ENCODE measurements at regions not wholly inside any gene's neighbourhood (a gene's known extent, or its start where the extent isn't known, plus 50 kb on each side); places are given as distances from the start of the nearest gene placed in this dataset.

DNA sequence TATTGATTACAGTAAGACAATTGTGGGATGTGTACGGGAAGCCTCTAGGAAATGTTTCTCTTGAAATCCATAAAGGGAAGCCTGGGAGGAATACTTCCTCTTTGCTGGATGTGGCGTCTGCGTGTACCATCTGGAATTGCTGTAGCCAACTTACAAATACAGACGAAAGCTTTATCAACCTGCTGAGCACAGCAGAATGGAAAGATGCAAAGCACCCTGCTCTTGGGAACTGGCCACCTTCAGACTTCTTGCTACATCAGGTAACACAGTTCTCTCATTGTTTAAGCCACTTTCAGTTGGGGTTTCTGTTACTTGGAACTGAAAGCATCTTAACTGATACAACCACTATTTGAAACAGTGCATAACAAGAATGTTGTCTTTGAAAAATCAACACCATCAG lies 213.8 kb downstream of the HRH4 start:
- Histone ChIP-seq H3K4me1 (ENCODE audit: control insufficient read depth, insufficient read depth, low read length) (no peaks in the 10 kb centered on the region), H3K4me3 (ENCODE audit: low read depth, low read length) (no peak overlapping the region), H3K36me3 (ENCODE audit: control insufficient read depth, insufficient read depth, low read length) (no peaks in the 10 kb centered on the region), H3K27ac (ENCODE audit: low read depth, low read length) (no peak overlapping the region), H3K9ac (ENCODE audit: low read depth, low read length) (no peak overlapping the region), H3K9me3 (ENCODE audit: control insufficient read depth, insufficient read depth, low read length) (no peaks in the 10 kb centered on the region), H3K27me3 (ENCODE audit: control insufficient read depth, insufficient read depth, low read length) (no peaks in the 10 kb centered on the region)

DNA sequence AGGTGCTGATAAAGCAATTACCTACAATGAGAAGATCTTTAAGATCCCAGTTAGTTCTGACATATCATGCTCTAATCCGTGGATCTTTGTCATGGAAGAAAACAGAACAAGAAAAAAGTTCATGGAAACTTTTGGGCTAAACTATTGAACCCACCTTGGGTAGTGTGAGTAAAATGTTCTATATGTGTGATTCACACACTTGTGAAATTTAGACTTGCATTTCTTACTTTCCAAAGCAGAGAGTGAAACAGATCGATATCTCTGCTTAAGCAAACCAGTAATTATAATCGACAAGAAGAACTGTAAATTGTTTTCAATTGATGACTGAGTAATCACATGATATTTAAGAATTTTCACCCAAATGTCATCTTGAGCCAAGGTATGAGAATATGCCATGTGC lies 214.2 kb downstream of the HRH4 start:
- Histone ChIP-seq H3K36me3 (ENCODE audit: control insufficient read depth, insufficient read depth, low read length) (no peaks in the 10 kb centered on the region), H3K9ac (ENCODE audit: low read depth, low read length) (no peak overlapping the region), H3K27me3 (ENCODE audit: control insufficient read depth, insufficient read depth, low read length) (no peaks in the 10 kb centered on the region), H3K4me3 (ENCODE audit: low read depth, low read length) (no peak overlapping the region), H3K27ac (ENCODE audit: low read depth, low read length) (no peak overlapping the region), H3K4me1 (ENCODE audit: control insufficient read depth, insufficient read depth, low read length) (no peaks in the 10 kb centered on the region), H3K9me3 (ENCODE audit: control insufficient read depth, insufficient read depth, low read length) (no peaks in the 10 kb centered on the region)

DNA sequence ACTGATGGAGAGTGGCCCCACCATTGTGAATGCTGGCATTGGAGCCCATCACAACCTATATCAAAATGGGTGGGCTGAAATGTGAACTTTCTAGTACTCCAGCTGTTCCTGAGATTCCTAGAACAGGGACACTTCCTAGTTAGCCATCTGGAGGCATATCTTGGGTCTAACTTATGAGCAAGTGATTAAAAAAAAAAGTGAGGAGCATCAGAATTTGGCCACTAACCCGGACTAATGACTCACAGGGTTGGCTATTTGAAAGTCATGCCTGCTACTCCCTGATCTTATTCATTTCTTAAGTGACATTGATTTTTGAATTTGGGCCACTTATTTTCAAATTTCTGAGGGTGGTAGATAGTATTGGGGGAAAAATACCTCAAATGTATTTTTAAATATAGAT lies 216.6 kb downstream of the HRH4 start:
- Histone ChIP-seq H3K9ac (ENCODE audit: low read depth, low read length) (no peak overlapping the region), H3K4me1 (ENCODE audit: control insufficient read depth, insufficient read depth, low read length) (no peaks in the 10 kb centered on the region), H3K4me3 (ENCODE audit: low read depth, low read length) (no peak overlapping the region), H3K9me3 (ENCODE audit: control insufficient read depth, insufficient read depth, low read length) (no peaks in the 10 kb centered on the region), H3K36me3 (ENCODE audit: control insufficient read depth, insufficient read depth, low read length) (no peaks in the 10 kb centered on the region), H3K27ac (ENCODE audit: low read depth, low read length) (no peak overlapping the region), H3K27me3 (ENCODE audit: control insufficient read depth, insufficient read depth, low read length) (no peaks in the 10 kb centered on the region)

GRCh38 chr18:24678107-24678506 lies 217.7 kb downstream of the HRH4 start:
- H3K4me1 ChIP-seq (ENCODE audit: control insufficient read depth, insufficient read depth, low read length) = no peaks in the 10 kb centered on the region

DNA sequence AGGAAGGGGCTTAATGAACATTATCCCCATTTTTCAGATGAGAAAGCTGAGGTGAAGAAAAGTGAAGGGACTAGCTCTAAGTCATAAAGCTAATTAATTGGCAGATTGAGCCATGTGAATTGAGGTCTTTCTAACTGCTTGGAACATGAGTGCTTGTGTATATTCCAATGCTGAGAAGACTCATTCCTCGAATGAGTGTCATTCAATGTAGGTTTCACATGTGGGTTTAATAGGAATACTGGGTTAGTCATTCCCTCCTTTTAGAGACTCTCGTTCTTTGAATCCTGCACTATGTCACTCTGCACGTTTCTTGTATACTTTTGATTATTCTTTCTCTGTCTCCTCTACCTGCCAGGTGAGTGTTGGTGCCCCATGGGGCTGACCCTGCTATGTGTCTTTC lies 218.2 kb downstream of the HRH4 start:
- no peaks in the 10 kb centered on the region for H3K36me3 ChIP-seq (ENCODE audit: control insufficient read depth, insufficient read depth, low read length)
- no peaks in the 10 kb centered on the region for H3K9me3 ChIP-seq (ENCODE audit: control insufficient read depth, insufficient read depth, low read length)
- H3K9ac ChIP-seq (ENCODE audit: low read depth, low read length) = no peak overlapping the region
- H3K27me3 ChIP-seq (ENCODE audit: control insufficient read depth, insufficient read depth, low read length) = no peaks in the 10 kb centered on the region
- no peak overlapping the region for H3K4me3 ChIP-seq (ENCODE audit: low read depth, low read length)
- H3K27ac ChIP-seq (ENCODE audit: low read depth, low read length) = no peak overlapping the region
- no peaks in the 10 kb centered on the region for H3K4me1 ChIP-seq (ENCODE audit: control insufficient read depth, insufficient read depth, low read length)

More at GRCh38 chr18:24678107-24678506, 217.7 kb downstream of the HRH4 start:
- Histone ChIP-seq H3K27me3 (ENCODE audit: control insufficient read depth, insufficient read depth, low read length) (no peaks in the 10 kb centered on the region), H3K9ac (ENCODE audit: low read depth, low read length) (no peak overlapping the region), H3K9me3 (ENCODE audit: control insufficient read depth, insufficient read depth, low read length) (no peaks in the 10 kb centered on the region), H3K4me3 (ENCODE audit: low read depth, low read length) (no peak overlapping the region), H3K27ac (ENCODE audit: low read depth, low read length) (no peak overlapping the region), H3K36me3 (ENCODE audit: control insufficient read depth, insufficient read depth, low read length) (no peaks in the 10 kb centered on the region)

DNA sequence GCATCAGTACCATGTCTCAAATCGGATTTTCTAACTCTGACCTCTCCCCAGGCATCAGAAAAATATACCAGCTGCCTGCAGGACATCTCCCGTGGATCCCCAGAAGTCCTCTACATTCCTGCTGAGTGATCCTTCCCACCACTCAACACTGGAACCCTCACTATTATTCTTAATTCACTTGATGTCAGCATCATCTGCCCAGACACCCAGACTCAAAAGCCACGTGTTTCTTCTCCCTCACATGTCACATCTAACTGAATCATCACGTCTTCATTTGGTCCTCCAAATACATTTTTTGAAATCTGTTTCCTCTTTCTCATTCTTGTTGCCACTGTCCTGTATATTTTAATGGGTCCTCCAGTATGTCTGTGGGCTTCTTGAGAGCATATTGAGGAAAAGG lies 218.6 kb downstream of the HRH4 start:
- H3K27ac ChIP-seq (ENCODE audit: low read depth, low read length) = no peak overlapping the region
- no peak overlapping the region for H3K9ac ChIP-seq (ENCODE audit: low read depth, low read length)
- H3K9me3 ChIP-seq (ENCODE audit: control insufficient read depth, insufficient read depth, low read length) = no peaks in the 10 kb centered on the region
- H3K36me3 ChIP-seq (ENCODE audit: control insufficient read depth, insufficient read depth, low read length) = no peaks in the 10 kb centered on the region
- H3K4me1 ChIP-seq (ENCODE audit: control insufficient read depth, insufficient read depth, low read length) = no peaks in the 10 kb centered on the region
- H3K4me3 ChIP-seq (ENCODE audit: low read depth, low read length) = no peak overlapping the region
- H3K27me3 ChIP-seq (ENCODE audit: control insufficient read depth, insufficient read depth, low read length) = no peaks in the 10 kb centered on the region

- Histone ChIP-seq H3K9me3 (ENCODE audit: control insufficient read depth, insufficient read depth, low read length) (no peaks in the 10 kb centered on the region), H3K36me3 (ENCODE audit: control insufficient read depth, insufficient read depth, low read length) (no peaks in the 10 kb centered on the region), H3K4me3 (ENCODE audit: low read depth, low read length) (no peak overlapping the region), H3K27ac (ENCODE audit: low read depth, low read length) (no peak overlapping the region), H3K9ac (ENCODE audit: low read depth, low read length) (no peak overlapping the region), H3K4me1 (ENCODE audit: control insufficient read depth, insufficient read depth, low read length) (no peaks in the 10 kb centered on the region), H3K27me3 (ENCODE audit: control insufficient read depth, insufficient read depth, low read length) (no peaks in the 10 kb centered on the region)
Observed at GRCh38 chr18:24683925-24684324, 223.5 kb downstream of the HRH4 start.

GRCh38 chr18:24685254-24685959 lies 225.0 kb downstream of the HRH4 start:
- Histone ChIP-seq H3K4me1 (ENCODE audit: control insufficient read depth, insufficient read depth, low read length) (no peaks in the 10 kb centered on the region), H3K27me3 (ENCODE audit: control insufficient read depth, insufficient read depth, low read length) (no peaks in the 10 kb centered on the region), H3K36me3 (ENCODE audit: control insufficient read depth, insufficient read depth, low read length) (no peaks in the 10 kb centered on the region), H3K9ac (ENCODE audit: low read depth, low read length) (no peak overlapping the region), H3K9me3 (ENCODE audit: control insufficient read depth, insufficient read depth, low read length) (no peaks in the 10 kb centered on the region), H3K27ac (ENCODE audit: low read depth, low read length) (no peak overlapping the region), H3K4me3 (ENCODE audit: low read depth, low read length) (no peak overlapping the region)

DNA sequence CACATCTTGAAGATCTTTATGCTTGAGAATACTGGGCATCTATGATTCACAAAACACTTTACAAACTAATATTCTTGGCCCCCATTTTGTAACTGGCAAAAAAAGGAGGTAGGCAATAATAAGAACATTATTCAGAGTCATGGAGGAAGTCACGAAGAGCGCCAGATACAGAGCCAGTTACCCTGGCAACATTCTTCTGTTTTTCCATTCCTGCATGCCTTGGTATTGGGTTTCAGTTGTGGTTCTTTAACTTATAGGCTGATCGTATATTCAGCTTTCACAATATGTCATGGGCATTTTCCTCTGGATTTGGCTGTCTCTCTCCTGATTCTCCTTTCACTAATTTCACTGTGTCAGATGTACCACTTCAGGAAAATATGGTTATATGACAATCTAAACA lies 234.7 kb downstream of the HRH4 start:
- no peaks in the 10 kb centered on the region for H3K36me3 ChIP-seq (ENCODE audit: control insufficient read depth, insufficient read depth, low read length)
- H3K4me1 ChIP-seq (ENCODE audit: control insufficient read depth, insufficient read depth, low read length) = no peaks in the 10 kb centered on the region

DNA sequence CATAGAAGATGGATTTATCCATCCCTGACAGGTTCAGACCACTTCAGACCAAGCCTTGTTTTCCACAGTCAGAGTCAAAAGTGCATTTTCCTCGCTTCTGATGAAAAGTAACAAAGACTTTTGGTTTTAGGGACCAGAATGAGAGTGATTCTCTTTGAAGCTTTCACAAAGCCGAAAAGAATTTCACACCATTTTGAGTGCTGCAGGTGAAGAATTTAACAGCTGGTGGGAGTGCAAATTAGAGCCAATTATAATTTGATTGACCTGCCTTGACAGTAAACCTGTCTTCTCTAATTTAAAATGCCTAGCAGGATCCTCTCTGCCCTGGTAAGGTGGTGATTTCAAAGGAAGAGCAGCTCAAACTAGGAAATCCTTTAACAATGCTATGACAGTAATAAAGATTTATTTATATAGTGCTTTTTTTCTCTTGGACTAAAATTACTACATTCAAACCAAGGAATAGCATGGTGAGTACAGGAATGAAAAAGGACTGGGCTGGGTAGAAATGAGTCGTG lies 241.6 kb downstream of the HRH4 start:
- Histone ChIP-seq H3K27ac (ENCODE audit: low read depth, low read length) (no peak overlapping the region), H3K4me1 (ENCODE audit: control insufficient read depth, insufficient read depth, low read length) (0 out of 2 replicates have a peak, but pooled peaks cover 4% of the 10 kb centered on the region), H3K4me3 (ENCODE audit: low read depth, low read length) (no peak overlapping the region)

More for the DNA sequence above, 234.7 kb downstream of the HRH4 start:
- H3K27me3 ChIP-seq (ENCODE audit: control insufficient read depth, insufficient read depth, low read length) = no peaks in the 10 kb centered on the region
- H3K9me3 ChIP-seq (ENCODE audit: control insufficient read depth, insufficient read depth, low read length) = peaks cover 3% of the 10 kb centered on the region; the same call in 1 of the 2 replicates
- no peak overlapping the region for H3K9ac ChIP-seq (ENCODE audit: low read depth, low read length)
- no peak overlapping the region for H3K27ac ChIP-seq (ENCODE audit: low read depth, low read length)
- H3K4me3 ChIP-seq (ENCODE audit: low read depth, low read length) = no peak overlapping the region

DNA sequence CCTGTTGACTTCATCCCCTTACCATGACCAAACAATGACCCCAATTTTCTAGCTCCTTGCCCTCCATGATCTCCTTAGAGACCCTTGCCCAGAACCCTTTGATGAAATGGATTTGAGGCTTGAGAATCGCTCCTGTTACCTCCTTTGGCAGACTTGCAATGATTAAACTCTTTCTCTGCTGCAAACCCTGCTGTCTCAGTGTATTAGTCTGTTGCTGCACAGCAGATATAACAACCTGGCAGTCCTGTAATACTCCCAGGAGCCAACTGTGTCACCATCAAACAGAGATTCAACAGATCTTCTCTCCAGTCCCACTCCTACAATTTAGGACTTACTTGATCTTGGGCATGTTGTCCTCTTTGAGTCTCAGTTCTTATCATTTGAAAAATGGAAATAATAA lies 242.9 kb downstream of the HRH4 start:
- Histone ChIP-seq H3K9me3 (ENCODE audit: control insufficient read depth, insufficient read depth, low read length) (peaks cover 5% of the 10 kb centered on the region; the same call in 1 of the 2 replicates), H3K36me3 (ENCODE audit: control insufficient read depth, insufficient read depth, low read length) (no peaks in the 10 kb centered on the region), H3K4me3 (ENCODE audit: low read depth, low read length) (no peak overlapping the region), H3K27me3 (ENCODE audit: control insufficient read depth, insufficient read depth, low read length) (no peaks in the 10 kb centered on the region), H3K27ac (ENCODE audit: low read depth, low read length) (no peak overlapping the region), H3K4me1 (ENCODE audit: control insufficient read depth, insufficient read depth, low read length) (0 out of 2 replicates have a peak, but pooled peaks cover 4% of the 10 kb centered on the region), H3K9ac (ENCODE audit: low read depth, low read length) (no peak overlapping the region)

More for the DNA sequence above, 241.6 kb downstream of the HRH4 start:
- Histone ChIP-seq H3K36me3 (ENCODE audit: control insufficient read depth, insufficient read depth, low read length) (no peaks in the 10 kb centered on the region), H3K9ac (ENCODE audit: low read depth, low read length) (no peak overlapping the region), H3K9me3 (ENCODE audit: control insufficient read depth, insufficient read depth, low read length) (peaks cover 5% of the 10 kb centered on the region; the same call in 1 of the 2 replicates), H3K27me3 (ENCODE audit: control insufficient read depth, insufficient read depth, low read length) (no peaks in the 10 kb centered on the region)
